Pancreas (tissue), 10 donors: ENCODE measurements at regions not wholly inside any gene's neighbourhood (a gene's known extent, or its start where the extent isn't known, plus 50 kb on each side); places are given as distances from the start of the nearest gene placed in this dataset.

ENCODE experiments used
- ATAC-seq, 4 donors: fragments of 200-7000 bp; cut with Tn5 transposase; one replicate each; pipeline versions ENCODE4 v1.8.0 to v1.9.1; 2020; ENCODE audit warnings: mild to moderate bottlenecking in 4 of 4, moderate library complexity in 4 of 4
- DNase-seq, 6 donors: peaks; one replicate each; pipeline ENCODE4 v3.0.0-alpha.2; 2020
- FAIRE-seq: peaks from 2 replicates; lab custom pipeline; 2012; peaks lifted over from hg19 to GRCh38; lab: Jason Lieb, UNC
- H3K27ac ChIP-seq, 4 donors: fragments of 200-600 bp; sonication (generic); 1 replicate in 3 of 4; 2 replicates in 1 of 4; pipeline versions ENCODE4 v1.5.0 to v1.8.0; 2020
- H3K27me3 ChIP-seq, 4 donors: fragments of 200-600 bp; one replicate each; pipeline ENCODE4 v1.8.0; 2021
- H3K36me3 ChIP-seq, 3 donors: fragments of 200-600 bp; sonication (generic) in 1 of 3; one replicate each; pipeline versions ENCODE4 v1.5.0 to v1.8.0; 2020 to 2021
- H3K4me1 ChIP-seq, 3 donors: fragments of 200-600 bp; one replicate each; pipeline ENCODE4 v1.8.0; 2021
- H3K4me3 ChIP-seq, 4 donors: fragments of 200-600 bp; sonication (generic) in 2 of 4; one replicate each; pipeline versions ENCODE4 v1.5.0 to v1.8.0; 2020 to 2021
- H3K9me3 ChIP-seq, 4 donors: fragments of 200-600 bp; one replicate each; pipeline ENCODE4 v1.8.0; 2021
- WGBS, 2 donors: extraction: QIAGEN DNeasy Blood & Tissue Kit; methylation state at CpG; one replicate each; pipeline ENCODE4 v1.1.7; 2013; 5-methylcytosine and 5-hydroxymethylcytosine counted together
- intact Hi-C, 3 donors: fragments of 100-400 bp; cut with DNase I; formaldehyde crosslinking; loops; one replicate each; pipeline versions ENCODE4 v1.11.1 to v1.14.2; 2022
- TF ChIP-seq, protein P1 (sequence below), 4 donors: fragments of 200-600 bp; sonication (generic) in 3 of 4; IDR thresholded peaks; one replicate each; pipeline versions ENCODE4 v1.5.0 to v1.8.0; 2021; ENCODE audit warnings: antibody characterized with exemption in 4 of 4
- donor health status: healthy with polysubstance abuse.
- donor health status: DM: no; HTN: no; CAD: no; lungs with moderate emphysema.
- donor health status: DM: no; HTN: no; CAD: no.
- donor health status: control.
- donor health status: control.
- donor health status: Bipolar disorder and iron deficiency.
- donor health status: DM: yes; HTN: yes; CAD: no.
- donor health status: DM: no; HTN: no; CAD: no.
- donor health status: DM: no; HTN: no; CAD: no.
- donor health status: DM: yes; HTN: yes; CAD: no.

DNA sequence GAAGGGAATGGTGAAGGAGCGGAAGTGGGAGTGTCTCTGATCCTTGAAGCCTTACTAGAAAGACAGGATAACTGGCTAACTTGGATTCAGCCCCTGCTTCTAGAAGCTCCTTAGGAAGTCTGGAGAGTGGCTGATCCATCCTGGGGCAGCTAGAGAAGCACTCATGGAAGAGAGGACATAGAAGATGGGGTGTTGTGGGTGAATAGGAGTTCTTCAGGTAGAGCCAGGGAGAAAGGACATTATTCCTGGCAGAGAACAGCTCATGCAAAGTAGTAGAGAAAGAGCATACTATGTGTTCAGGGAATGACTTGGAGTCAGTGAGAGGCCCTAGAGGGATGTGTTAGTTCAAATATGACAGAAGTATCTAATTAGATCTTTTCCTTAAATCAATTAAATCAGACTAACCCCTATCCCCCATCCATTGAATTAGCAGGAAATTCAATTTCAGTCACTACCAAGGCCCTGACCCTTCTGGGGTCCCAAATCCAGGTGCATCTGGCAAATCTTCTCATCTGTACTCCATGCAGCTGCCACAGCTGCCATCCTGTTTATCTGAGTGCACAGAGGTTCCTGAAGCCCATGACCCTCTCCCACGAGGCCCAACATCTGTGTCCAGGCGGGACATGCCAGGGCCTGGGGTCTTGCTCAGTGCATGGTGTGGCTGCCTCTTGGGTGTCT, 130.7 kb downstream of the DHX35 start:
- DNase-seq: no peak
- no peak overlapping the region for H3K27ac ChIP-seq
- FAIRE-seq: no peak
- no peaks in the 10 kb centered on the region for H3K4me1 ChIP-seq
- TF ChIP-seq, protein P1, sequence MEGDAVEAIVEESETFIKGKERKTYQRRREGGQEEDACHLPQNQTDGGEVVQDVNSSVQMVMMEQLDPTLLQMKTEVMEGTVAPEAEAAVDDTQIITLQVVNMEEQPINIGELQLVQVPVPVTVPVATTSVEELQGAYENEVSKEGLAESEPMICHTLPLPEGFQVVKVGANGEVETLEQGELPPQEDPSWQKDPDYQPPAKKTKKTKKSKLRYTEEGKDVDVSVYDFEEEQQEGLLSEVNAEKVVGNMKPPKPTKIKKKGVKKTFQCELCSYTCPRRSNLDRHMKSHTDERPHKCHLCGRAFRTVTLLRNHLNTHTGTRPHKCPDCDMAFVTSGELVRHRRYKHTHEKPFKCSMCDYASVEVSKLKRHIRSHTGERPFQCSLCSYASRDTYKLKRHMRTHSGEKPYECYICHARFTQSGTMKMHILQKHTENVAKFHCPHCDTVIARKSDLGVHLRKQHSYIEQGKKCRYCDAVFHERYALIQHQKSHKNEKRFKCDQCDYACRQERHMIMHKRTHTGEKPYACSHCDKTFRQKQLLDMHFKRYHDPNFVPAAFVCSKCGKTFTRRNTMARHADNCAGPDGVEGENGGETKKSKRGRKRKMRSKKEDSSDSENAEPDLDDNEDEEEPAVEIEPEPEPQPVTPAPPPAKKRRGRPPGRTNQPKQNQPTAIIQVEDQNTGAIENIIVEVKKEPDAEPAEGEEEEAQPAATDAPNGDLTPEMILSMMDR (IDR thresholded peaks at IDR 0.05): no peak
- H3K9me3 ChIP-seq: no peaks in the 10 kb centered on the region
- ATAC-seq: no peak
- WGBS, 2 donors: 69 to 76% methylated on average over 3 of the region's 3 CpGs
- H3K36me3 ChIP-seq: no peaks in the 10 kb centered on the region
- H3K4me3 ChIP-seq: no peak overlapping the region
- intact Hi-C loops: no loop called here
- no peaks in the 10 kb centered on the region for H3K27me3 ChIP-seq

DNA sequence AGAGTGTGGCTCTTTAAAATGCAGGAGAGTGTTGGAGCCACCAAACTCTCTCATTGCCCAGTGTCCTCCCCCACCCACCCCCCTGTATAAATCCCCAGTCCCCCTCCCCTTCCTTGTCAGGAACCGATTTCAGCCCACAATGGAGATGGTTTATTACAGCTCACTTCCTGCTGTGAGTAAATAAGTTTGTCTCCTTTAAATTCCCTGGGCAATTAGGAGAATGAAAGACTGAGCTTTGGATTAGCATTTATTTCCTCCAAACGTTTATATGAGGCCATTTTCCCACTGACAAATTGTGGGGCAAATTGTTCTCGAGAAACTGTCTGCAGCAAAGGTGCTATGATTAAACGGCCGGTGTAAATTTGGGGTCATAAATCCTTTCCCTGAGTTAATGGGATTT, 128.8 kb downstream of the DHX35 start:
- TF ChIP-seq, protein P1 (IDR thresholded peaks at IDR 0.05): no peak
- no peak for FAIRE-seq
- H3K4me1 ChIP-seq: no peaks in the 10 kb centered on the region
- H3K36me3 ChIP-seq: no peaks in the 10 kb centered on the region
- H3K9me3 ChIP-seq: no peaks in the 10 kb centered on the region
- 17 to 25% methylated on average over 5 of the region's 5 CpGs for WGBS, 2 donors
- intact Hi-C loops: no loop called here
- no peak overlapping the region for H3K4me3 ChIP-seq
- no peaks in the 10 kb centered on the region for H3K27me3 ChIP-seq
- ATAC-seq: no peak
- no peak for DNase-seq
- no peak overlapping the region for H3K27ac ChIP-seq

DNA sequence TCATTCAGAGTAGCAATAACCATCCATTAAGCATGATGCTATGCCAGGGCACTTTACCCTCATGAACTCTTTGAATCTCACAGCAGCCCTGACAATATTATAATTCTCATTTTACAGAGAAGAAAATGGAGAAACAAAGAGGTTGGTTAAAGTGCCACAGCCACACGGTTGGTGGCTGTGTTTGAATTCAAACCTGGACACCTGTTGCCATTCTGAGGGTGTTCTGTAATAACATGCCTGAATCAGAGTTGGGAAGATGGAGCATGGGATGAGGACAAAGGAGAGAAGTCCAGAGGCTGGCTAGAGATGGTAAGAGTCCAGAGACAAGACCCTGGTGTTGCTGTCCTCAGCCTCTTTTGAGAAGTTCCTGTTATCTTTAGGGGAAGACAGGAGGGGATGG, 127.7 kb downstream of the DHX35 start:
- 50 to 53% methylated on average over 1 of the region's 1 CpG for WGBS, 2 donors
- no peaks in the 10 kb centered on the region for H3K9me3 ChIP-seq
- intact Hi-C loops: no loop called here
- no peak overlapping the region for H3K27ac ChIP-seq
- no peak for FAIRE-seq
- no peak overlapping the region for H3K4me3 ChIP-seq
- no peaks in the 10 kb centered on the region for H3K4me1 ChIP-seq
- no peak for DNase-seq
- H3K27me3 ChIP-seq: no peaks in the 10 kb centered on the region
- TF ChIP-seq, protein P1 (IDR thresholded peaks at IDR 0.05): no peak
- no peak for ATAC-seq
- no peaks in the 10 kb centered on the region for H3K36me3 ChIP-seq
